NCI-H128 (cell line): ENCODE measurements at regions not wholly inside any gene's neighbourhood (a gene's known extent, or its start where the extent isn't known, plus 50 kb on each side); places are given as distances from the start of the nearest gene placed in this dataset.

ENCODE experiments used
- DNase-seq: peaks from one replicate; lab custom pipeline; 2025; ENCODE audit not compliant: unreplicated experiment; lab: John Stamatoyannopoulos, UW

- DNase-seq, result no peak
Observed at GRCh38 chr13:74891610-74892009, 590.4 kb downstream of the TBC1D4 start.

GRCh38 chr13:74889321-74889720 is 592.6 kb downstream of the TBC1D4 start:
- no peak for DNase-seq

GRCh38 chr13:74886502-74886901 is 595.5 kb downstream of the TBC1D4 start:
- DNase-seq, result no peak

GRCh38 chr13:74883834-74884233 is 598.1 kb downstream of the TBC1D4 start:
- DNase-seq, result no peak

- DNase-seq, result no peak
Observed at GRCh38 chr13:74871369-74872070, 610.4 kb downstream of the TBC1D4 start.

GRCh38 chr13:74870865-74871264 is 611.1 kb downstream of the TBC1D4 start:
- no peak for DNase-seq

GRCh38 chr13:74869846-74870245 is 612.1 kb downstream of the TBC1D4 start:
- DNase-seq, result no peak

GRCh38 chr13:74868049-74868448 is 613.9 kb downstream of the TBC1D4 start:
- DNase-seq, result no peak

- no peak for DNase-seq
Observed at GRCh38 chr13:74867460-74867859, 614.5 kb downstream of the TBC1D4 start.

GRCh38 chr13:74866101-74866500 is 615.9 kb downstream of the TBC1D4 start:
- DNase-seq, result no peak

- no peak for DNase-seq
Observed at GRCh38 chr13:74865656-74866055, 616.3 kb downstream of the TBC1D4 start.

- DNase-seq, result no peak
Observed at GRCh38 chr13:74860789-74861188, 621.2 kb downstream of the TBC1D4 start.

- no peak for DNase-seq
Observed at GRCh38 chr13:74850893-74851292, 631.1 kb downstream of the TBC1D4 start.

- no peak for DNase-seq
Observed at GRCh38 chr13:74847966-74848365, 634.0 kb downstream of the TBC1D4 start.

- DNase-seq, result no peak
Observed at GRCh38 chr13:74845806-74846205, 636.2 kb downstream of the TBC1D4 start.

GRCh38 chr13:74841651-74842050 is 640.3 kb downstream of the TBC1D4 start:
- no peak for DNase-seq

GRCh38 chr13:74841123-74841522 is 640.8 kb downstream of the TBC1D4 start:
- no peak for DNase-seq

GRCh38 chr13:74839656-74840055 is 642.3 kb downstream of the TBC1D4 start:
- DNase-seq, result no peak

- no peak for DNase-seq
Observed at GRCh38 chr13:74838096-74838495, 643.9 kb downstream of the TBC1D4 start.

GRCh38 chr13:74836628-74837027 is 645.3 kb downstream of the TBC1D4 start:
- no peak for DNase-seq

- DNase-seq, result no peak
Observed at GRCh38 chr13:74835579-74835978, 646.4 kb downstream of the TBC1D4 start.

GRCh38 chr13:74825938-74826246 is 656.1 kb downstream of the TBC1D4 start:
- no peak for DNase-seq

- no peak for DNase-seq
Observed at GRCh38 chr13:74825152-74825937, 656.6 kb downstream of the TBC1D4 start.
